ENCODE measurements at regions not wholly inside any gene's neighbourhood (a gene's known extent, or its start where the extent isn't known, plus 50 kb on each side); places are given as distances from the start of the nearest gene placed in this dataset.

DNA sequence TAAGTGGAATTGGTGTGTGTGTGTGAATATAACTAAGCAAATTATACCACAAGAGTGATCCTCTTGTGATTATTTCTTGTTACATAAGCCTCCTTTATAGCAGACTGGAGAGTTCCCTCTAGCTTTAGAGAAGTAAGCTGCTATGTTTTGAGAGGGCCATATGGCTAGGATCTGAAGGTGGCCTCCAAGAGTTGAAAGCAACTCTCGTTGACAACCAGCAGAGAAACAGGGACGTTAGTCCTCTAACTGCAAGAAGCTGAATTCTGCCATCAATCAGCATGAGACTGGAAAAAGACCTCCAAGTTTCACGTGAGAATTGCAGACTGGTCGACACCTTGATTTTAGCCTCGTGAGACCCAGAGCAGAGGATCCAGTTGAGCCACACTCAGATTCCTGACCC is 278.5 kb upstream of the ZNF717 start:
- WGBS (ENCODE audit: insufficient coverage, insufficient replicate concordance, low lambda C conversion rate, missing lambda C conversion rate): 0% methylated on average over 5 of the region's 5 CpGs
- ChIA-PET SMC1A (ENCODE audit: uncharacterized antibody, unreplicated experiment) (interaction anchor here (1.4 kb wide), 1 partner anchor 10 kb away, joined by 3 read pairs; no protein-coding TSS in a partner anchor), RAD21 (ENCODE audit: unreplicated experiment) (no interaction called here), CTCF (interaction anchor here (2.4 kb wide), 1 partner anchor 19 kb away, joined by 12 read pairs; no protein-coding TSS in a partner anchor), POLR2A (no interaction called here)
- Histone ChIP-seq H3K9ac (ENCODE audit: control insufficient read depth, insufficient read depth, low read length) (no peak overlapping the region), H3K36me3 (ENCODE audit: control insufficient read depth in 2 of 2, insufficient read depth in 2 of 2, low read length in 1 of 2) (no peaks in the 10 kb centered on the region), H2AFZ (ENCODE audit: control insufficient read depth, low read depth, low read length) (no peak overlapping the region), H3K9me3 (replicated peaks; ENCODE audit: control insufficient read depth, insufficient read depth, low read length) (no peaks in the 10 kb centered on the region; the same call in 2 of the 3 replicates), H4K20me1 (ENCODE audit: control insufficient read depth, insufficient read depth) (no peaks in the 10 kb centered on the region), H3K79me2 (ENCODE audit: control insufficient read depth, insufficient read depth, low read length) (no peaks in the 10 kb centered on the region), H3K27ac (ENCODE audit: control insufficient read depth, insufficient read depth) (no peak overlapping the region), H3K4me3 (no peak overlapping the region), H3K27me3 (replicated peaks in 1 of 2; ENCODE audit: control insufficient read depth in 2 of 2, insufficient read depth in 2 of 2, low read length in 1 of 2) (no peaks in the 10 kb centered on the region), H3K4me1 (ENCODE audit: control insufficient read depth, insufficient read depth, low read length) (no peaks in the 10 kb centered on the region), H3K4me2 (ENCODE audit: control insufficient read depth, insufficient read depth) (no peak overlapping the region)
- TF ChIP-seq, protein P1, sequence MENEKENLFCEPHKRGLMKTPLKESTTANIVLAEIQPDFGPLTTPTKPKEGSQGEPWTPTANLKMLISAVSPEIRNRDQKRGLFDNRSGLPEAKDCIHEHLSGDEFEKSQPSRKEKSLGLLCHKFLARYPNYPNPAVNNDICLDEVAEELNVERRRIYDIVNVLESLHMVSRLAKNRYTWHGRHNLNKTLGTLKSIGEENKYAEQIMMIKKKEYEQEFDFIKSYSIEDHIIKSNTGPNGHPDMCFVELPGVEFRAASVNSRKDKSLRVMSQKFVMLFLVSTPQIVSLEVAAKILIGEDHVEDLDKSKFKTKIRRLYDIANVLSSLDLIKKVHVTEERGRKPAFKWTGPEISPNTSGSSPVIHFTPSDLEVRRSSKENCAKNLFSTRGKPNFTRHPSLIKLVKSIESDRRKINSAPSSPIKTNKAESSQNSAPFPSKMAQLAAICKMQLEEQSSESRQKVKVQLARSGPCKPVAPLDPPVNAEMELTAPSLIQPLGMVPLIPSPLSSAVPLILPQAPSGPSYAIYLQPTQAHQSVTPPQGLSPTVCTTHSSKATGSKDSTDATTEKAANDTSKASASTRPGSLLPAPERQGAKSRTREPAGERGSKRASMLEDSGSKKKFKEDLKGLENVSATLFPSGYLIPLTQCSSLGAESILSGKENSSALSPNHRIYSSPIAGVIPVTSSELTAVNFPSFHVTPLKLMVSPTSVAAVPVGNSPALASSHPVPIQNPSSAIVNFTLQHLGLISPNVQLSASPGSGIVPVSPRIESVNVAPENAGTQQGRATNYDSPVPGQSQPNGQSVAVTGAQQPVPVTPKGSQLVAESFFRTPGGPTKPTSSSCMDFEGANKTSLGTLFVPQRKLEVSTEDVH (IDR thresholded peaks at IDR 0.05; ENCODE audit: low read depth, partially characterized antibody): no peak
- TF ChIP-seq MYC (IDR thresholded peaks at IDR 0.05; ENCODE audit: insufficient read depth, insufficient read length, insufficient replicate concordance, low read length, severe bottlenecking) (no peak), NR2C1 (IDR thresholded peaks at IDR 0.05) (no peak), CBX5 (IDR thresholded peaks at IDR 0.05; ENCODE audit: low read depth) (no peak), KLF5 (IDR thresholded peaks at IDR 0.05; ENCODE audit: partially characterized antibody) (no peak)
- BruUV-seq (replicated peaks): no TSS peak
- FAIRE-seq (no peak), ATAC-seq (no peak), DNase-seq (ENCODE audit: low read depth, low spot score) (no peak)
- intact Hi-C loops (cut with micrococcal nuclease; ENCODE audit: unreplicated experiment): no loop called here
- in situ Hi-C loops (cut with MboI): no loop called here

DNA sequence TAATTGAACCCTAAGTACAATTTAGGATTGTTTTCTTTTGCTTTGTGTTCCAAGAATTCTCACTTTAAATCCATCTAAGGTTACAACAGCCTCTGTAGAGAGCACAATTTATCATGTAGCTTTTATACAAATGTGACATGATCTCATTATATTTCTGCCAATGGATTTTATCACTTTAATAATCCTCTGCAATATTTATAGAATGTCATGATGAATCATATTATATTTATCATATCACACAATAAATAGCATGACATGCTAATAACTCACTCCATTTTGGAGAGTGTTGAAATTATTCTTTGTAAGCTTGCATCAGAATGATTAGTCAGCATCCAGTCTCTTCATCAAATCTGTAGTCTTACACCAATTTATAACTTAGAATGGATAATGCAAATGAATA is 280.6 kb upstream of the ZNF717 start:
- in situ Hi-C loops (cut with MboI) (no loop called here), intact Hi-C loops (cut with micrococcal nuclease; ENCODE audit: unreplicated experiment) (no loop called here)
- no peak for DNase-seq (ENCODE audit: low read depth, low spot score)
- POLR2A ChIA-PET: no interaction called here
- FAIRE-seq: no peak
- no peak overlapping the region for H3K9ac ChIP-seq (ENCODE audit: control insufficient read depth, insufficient read depth, low read length)
- RAD21 ChIA-PET (ENCODE audit: unreplicated experiment): no interaction called here
- no peaks in the 10 kb centered on the region for H3K4me1 ChIP-seq (ENCODE audit: control insufficient read depth, insufficient read depth, low read length)
- no peaks in the 10 kb centered on the region for H4K20me1 ChIP-seq (ENCODE audit: control insufficient read depth, insufficient read depth)
- H3K79me2 ChIP-seq (ENCODE audit: control insufficient read depth, insufficient read depth, low read length): no peaks in the 10 kb centered on the region
- no peak overlapping the region for H3K27ac ChIP-seq (ENCODE audit: control insufficient read depth, insufficient read depth)
- no peak overlapping the region for H2AFZ ChIP-seq (ENCODE audit: control insufficient read depth, low read depth, low read length)
- H3K4me2 ChIP-seq (ENCODE audit: control insufficient read depth, insufficient read depth): no peak overlapping the region
- SMC1A ChIA-PET (ENCODE audit: uncharacterized antibody, unreplicated experiment): no interaction called here
- no TSS peak for BruUV-seq (replicated peaks)
- CTCF ChIA-PET: no interaction called here
- no peak for ATAC-seq
- H3K36me3 ChIP-seq (ENCODE audit: control insufficient read depth in 2 of 2, insufficient read depth in 2 of 2, low read length in 1 of 2): no peaks in the 10 kb centered on the region
- H3K4me3 ChIP-seq: no peak overlapping the region
- H3K9me3 ChIP-seq (replicated peaks; ENCODE audit: control insufficient read depth, insufficient read depth, low read length): no peaks in the 10 kb centered on the region; the same call in 2 of the 3 replicates
- H3K27me3 ChIP-seq (replicated peaks in 1 of 2; ENCODE audit: control insufficient read depth in 2 of 2, insufficient read depth in 2 of 2, low read length in 1 of 2): no peaks in the 10 kb centered on the region
- TF ChIP-seq, protein P2, sequence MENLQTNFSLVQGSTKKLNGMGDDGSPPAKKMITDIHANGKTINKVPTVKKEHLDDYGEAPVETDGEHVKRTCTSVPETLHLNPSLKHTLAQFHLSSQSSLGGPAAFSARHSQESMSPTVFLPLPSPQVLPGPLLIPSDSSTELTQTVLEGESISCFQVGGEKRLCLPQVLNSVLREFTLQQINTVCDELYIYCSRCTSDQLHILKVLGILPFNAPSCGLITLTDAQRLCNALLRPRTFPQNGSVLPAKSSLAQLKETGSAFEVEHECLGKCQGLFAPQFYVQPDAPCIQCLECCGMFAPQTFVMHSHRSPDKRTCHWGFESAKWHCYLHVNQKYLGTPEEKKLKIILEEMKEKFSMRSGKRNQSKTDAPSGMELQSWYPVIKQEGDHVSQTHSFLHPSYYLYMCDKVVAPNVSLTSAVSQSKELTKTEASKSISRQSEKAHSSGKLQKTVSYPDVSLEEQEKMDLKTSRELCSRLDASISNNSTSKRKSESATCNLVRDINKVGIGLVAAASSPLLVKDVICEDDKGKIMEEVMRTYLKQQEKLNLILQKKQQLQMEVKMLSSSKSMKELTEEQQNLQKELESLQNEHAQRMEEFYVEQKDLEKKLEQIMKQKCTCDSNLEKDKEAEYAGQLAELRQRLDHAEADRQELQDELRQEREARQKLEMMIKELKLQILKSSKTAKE (IDR thresholded peaks at IDR 0.05; ENCODE audit: low read depth, poor library complexity, severe bottlenecking): no peak
- TF ChIP-seq TCF7 (IDR thresholded peaks at IDR 0.05; ENCODE audit: borderline replicate concordance): no peak
- TF ChIP-seq NRF1 (conservative IDR thresholded peaks at IDR 0.05; ENCODE audit: low read depth, low read length): no peak
- TF ChIP-seq, protein P3, sequence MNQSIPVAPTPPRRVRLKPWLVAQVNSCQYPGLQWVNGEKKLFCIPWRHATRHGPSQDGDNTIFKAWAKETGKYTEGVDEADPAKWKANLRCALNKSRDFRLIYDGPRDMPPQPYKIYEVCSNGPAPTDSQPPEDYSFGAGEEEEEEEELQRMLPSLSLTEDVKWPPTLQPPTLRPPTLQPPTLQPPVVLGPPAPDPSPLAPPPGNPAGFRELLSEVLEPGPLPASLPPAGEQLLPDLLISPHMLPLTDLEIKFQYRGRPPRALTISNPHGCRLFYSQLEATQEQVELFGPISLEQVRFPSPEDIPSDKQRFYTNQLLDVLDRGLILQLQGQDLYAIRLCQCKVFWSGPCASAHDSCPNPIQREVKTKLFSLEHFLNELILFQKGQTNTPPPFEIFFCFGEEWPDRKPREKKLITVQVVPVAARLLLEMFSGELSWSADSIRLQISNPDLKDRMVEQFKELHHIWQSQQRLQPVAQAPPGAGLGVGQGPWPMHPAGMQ (IDR thresholded peaks at IDR 0.05; ENCODE audit: borderline replicate concordance): no peak
- no peak for TF ChIP-seq POLR2A (IDR thresholded peaks at IDR 0.05; ENCODE audit: low read depth, low read length)
- TF ChIP-seq, protein P4, sequence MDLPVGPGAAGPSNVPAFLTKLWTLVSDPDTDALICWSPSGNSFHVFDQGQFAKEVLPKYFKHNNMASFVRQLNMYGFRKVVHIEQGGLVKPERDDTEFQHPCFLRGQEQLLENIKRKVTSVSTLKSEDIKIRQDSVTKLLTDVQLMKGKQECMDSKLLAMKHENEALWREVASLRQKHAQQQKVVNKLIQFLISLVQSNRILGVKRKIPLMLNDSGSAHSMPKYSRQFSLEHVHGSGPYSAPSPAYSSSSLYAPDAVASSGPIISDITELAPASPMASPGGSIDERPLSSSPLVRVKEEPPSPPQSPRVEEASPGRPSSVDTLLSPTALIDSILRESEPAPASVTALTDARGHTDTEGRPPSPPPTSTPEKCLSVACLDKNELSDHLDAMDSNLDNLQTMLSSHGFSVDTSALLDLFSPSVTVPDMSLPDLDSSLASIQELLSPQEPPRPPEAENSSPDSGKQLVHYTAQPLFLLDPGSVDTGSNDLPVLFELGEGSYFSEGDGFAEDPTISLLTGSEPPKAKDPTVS (IDR thresholded peaks at IDR 0.05; ENCODE audit: low read depth, low read length): no peak
